ENCODE measurements at regions not wholly inside any gene's neighbourhood (a gene's known extent, or its start where the extent isn't known, plus 50 kb on each side); places are given as distances from the start of the nearest gene placed in this dataset.
A peak's percentile ranks its signal among the peaks of the same experiment; 100 is the strongest.

GRCh38 chr3:22228705-22229104 lies 477.7 kb upstream of the ZNF385D start:
- no peak overlapping the region for H3K27ac ChIP-seq (ENCODE audit: extremely low read length, insufficient read depth, low read length)
- no peak overlapping the region for H2AFZ ChIP-seq (ENCODE audit: low read length)
- WGBS (ENCODE audit: low lambda C conversion rate), result 0% methylated on average over 1 of the region's 1 CpG
- H3K79me2 ChIP-seq (ENCODE audit: insufficient read depth, low read length), result no peaks in the 10 kb centered on the region
- ChIA-PET CTCF (ENCODE audit: low intra/inter-chr PET ratio, low total read pairs) (no interaction called here), POLR2A (no interaction called here)
- H3K4me1 ChIP-seq (ENCODE audit: insufficient read depth, low read length), result no peaks in the 10 kb centered on the region
- DNase-seq (ENCODE audit: low spot score) (no peak), ATAC-seq (no peak), FAIRE-seq (no peak)
- H3K27me3 ChIP-seq (ENCODE audit: control insufficient read depth in 1 of 2, insufficient read depth in 2 of 2, low read length in 2 of 2), result no peaks in the 10 kb centered on the region
- H3K4me2 ChIP-seq (ENCODE audit: low read depth, low read length), result no peak overlapping the region
- no TSS peak for BruUV-seq (replicated peaks)
- in situ Hi-C loops (cut with HindIII; ENCODE audit: extremely low pct_ligation_motif_present, low pct_unique_long_range_greater_than_20kb), result no loop called here
- TF ChIP-seq, protein P1, sequence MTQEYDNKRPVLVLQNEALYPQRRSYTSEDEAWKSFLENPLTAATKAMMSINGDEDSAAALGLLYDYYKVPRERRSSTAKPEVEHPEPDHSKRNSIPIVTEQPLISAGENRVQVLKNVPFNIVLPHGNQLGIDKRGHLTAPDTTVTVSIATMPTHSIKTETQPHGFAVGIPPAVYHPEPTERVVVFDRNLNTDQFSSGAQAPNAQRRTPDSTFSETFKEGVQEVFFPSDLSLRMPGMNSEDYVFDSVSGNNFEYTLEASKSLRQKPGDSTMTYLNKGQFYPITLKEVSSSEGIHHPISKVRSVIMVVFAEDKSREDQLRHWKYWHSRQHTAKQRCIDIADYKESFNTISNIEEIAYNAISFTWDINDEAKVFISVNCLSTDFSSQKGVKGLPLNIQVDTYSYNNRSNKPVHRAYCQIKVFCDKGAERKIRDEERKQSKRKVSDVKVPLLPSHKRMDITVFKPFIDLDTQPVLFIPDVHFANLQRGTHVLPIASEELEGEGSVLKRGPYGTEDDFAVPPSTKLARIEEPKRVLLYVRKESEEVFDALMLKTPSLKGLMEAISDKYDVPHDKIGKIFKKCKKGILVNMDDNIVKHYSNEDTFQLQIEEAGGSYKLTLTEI (CRISPR knock-in tag; conservative IDR thresholded peaks at IDR 0.05), result no peak
- TF ChIP-seq ZNF7 (CRISPR knock-in tag; IDR thresholded peaks at IDR 0.05), result 0 out of 2 replicates have a peak, but pooled peaks have one; percentile 12
- H3K36me3 ChIP-seq (replicated peaks in 1 of 2; ENCODE audit: control insufficient read depth in 1 of 2, insufficient read depth in 2 of 2, low read length in 2 of 2), result no peaks in the 10 kb centered on the region; a peak in 1 of 5 replicates
- no peak overlapping the region for H3K9ac ChIP-seq (ENCODE audit: insufficient read depth, low read depth, low read length)
- intact Hi-C loops (cut with micrococcal nuclease; ENCODE audit: unreplicated experiment), result no loop called here
- H4K20me1 ChIP-seq (ENCODE audit: insufficient read depth, low read length), result no peaks in the 10 kb centered on the region
- H3K9me3 ChIP-seq (ENCODE audit: low read length), result no peaks in the 10 kb centered on the region
- no peak overlapping the region for H3K4me3 ChIP-seq (replicated peaks in 1 of 3; ENCODE audit: insufficient read depth in 1 of 3, low read depth in 2 of 3, low read length in 3 of 3)

DNA sequence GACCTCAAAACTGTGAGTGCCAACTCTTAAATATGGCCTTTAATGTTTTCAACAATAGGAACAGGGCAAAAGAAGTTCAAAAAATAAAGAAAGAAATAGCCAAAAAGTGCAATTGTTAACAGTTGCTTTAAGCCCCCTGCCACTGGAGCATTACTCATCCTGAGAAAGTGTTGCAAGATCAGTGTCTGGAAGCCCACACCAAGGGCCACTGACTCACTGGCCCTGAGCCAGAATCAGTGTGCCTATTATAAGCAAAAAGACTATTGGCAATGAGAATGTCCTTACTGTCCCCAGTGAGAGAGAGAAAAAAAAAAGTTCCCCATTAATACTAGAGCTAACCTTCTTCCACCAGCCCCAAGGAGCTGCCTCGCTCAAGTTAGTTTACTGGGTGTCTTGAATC lies 480.1 kb upstream of the ZNF385D start:
- CTCF ChIA-PET (ENCODE audit: low intra/inter-chr PET ratio, low total read pairs), result no interaction called here
- H3K4me3 ChIP-seq (replicated peaks in 1 of 3; ENCODE audit: insufficient read depth in 1 of 3, low read depth in 2 of 3, low read length in 3 of 3), result no peak overlapping the region
- 0% methylated on average over 1 of the region's 1 CpG for WGBS (ENCODE audit: low lambda C conversion rate)
- FAIRE-seq (no peak), ATAC-seq (no peak), DNase-seq (ENCODE audit: low spot score) (no peak)
- no TSS peak for BruUV-seq (replicated peaks)
- H4K20me1 ChIP-seq (ENCODE audit: insufficient read depth, low read length), result no peaks in the 10 kb centered on the region
- no peak overlapping the region for H3K27ac ChIP-seq (ENCODE audit: extremely low read length, insufficient read depth, low read length)
- no peaks in the 10 kb centered on the region for H3K79me2 ChIP-seq (ENCODE audit: insufficient read depth, low read length)
- intact Hi-C loops (cut with micrococcal nuclease; ENCODE audit: unreplicated experiment), result no loop called here
- H3K36me3 ChIP-seq (replicated peaks in 1 of 2; ENCODE audit: control insufficient read depth in 1 of 2, insufficient read depth in 2 of 2, low read length in 2 of 2), result no peaks in the 10 kb centered on the region
- H3K4me2 ChIP-seq (ENCODE audit: low read depth, low read length), result no peak overlapping the region
- no peak overlapping the region for H3K9ac ChIP-seq (ENCODE audit: insufficient read depth, low read depth, low read length)
- H3K27me3 ChIP-seq (ENCODE audit: control insufficient read depth in 1 of 2, insufficient read depth in 2 of 2, low read length in 2 of 2), result no peaks in the 10 kb centered on the region
- in situ Hi-C loops (cut with HindIII; ENCODE audit: extremely low pct_ligation_motif_present, low pct_unique_long_range_greater_than_20kb), result no loop called here
- POLR2A ChIA-PET, result no interaction called here
- H3K9me3 ChIP-seq (ENCODE audit: low read length), result no peaks in the 10 kb centered on the region
- H3K4me1 ChIP-seq (ENCODE audit: insufficient read depth, low read length), result no peaks in the 10 kb centered on the region
- no peak overlapping the region for H2AFZ ChIP-seq (ENCODE audit: low read length)
- TF ChIP-seq, protein P2, sequence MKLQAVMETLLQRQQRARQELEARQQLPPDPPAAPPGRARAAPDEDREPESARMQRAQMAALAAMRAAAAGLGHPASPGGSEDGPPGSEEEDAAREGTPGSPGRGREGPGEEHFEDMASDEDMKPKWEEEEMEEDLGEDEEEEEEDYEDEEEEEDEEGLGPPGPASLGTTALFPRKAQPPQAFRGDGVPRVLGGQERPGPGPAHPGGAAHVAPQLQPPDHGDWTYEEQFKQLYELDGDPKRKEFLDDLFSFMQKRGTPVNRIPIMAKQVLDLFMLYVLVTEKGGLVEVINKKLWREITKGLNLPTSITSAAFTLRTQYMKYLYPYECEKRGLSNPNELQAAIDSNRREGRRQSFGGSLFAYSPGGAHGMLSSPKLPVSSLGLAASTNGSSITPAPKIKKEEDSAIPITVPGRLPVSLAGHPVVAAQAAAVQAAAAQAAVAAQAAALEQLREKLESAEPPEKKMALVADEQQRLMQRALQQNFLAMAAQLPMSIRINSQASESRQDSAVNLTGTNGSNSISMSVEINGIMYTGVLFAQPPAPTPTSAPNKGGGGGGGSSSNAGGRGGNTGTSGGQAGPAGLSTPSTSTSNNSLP (IDR thresholded peaks at IDR 0.05; ENCODE audit: low read depth, low read length), result no peak
- no peak for TF ChIP-seq MTF2 (CRISPR knock-in tag; IDR thresholded peaks at IDR 0.05; ENCODE audit: borderline replicate concordance)
- TF ChIP-seq GPN1 (CRISPR knock-in tag; IDR thresholded peaks at IDR 0.05; ENCODE audit: borderline replicate concordance), result no peak
- no peak for TF ChIP-seq KDM5A (IDR thresholded peaks at IDR 0.05; ENCODE audit: borderline replicate concordance, low read length)
- no peak for TF ChIP-seq ZNF382 (CRISPR knock-in tag; IDR thresholded peaks at IDR 0.05; ENCODE audit: borderline replicate concordance)
- TF ChIP-seq KLF15 (CRISPR knock-in tag; IDR thresholded peaks at IDR 0.05; ENCODE audit: borderline replicate concordance), result no peak
- TF ChIP-seq ZBTB7B (CRISPR knock-in tag; IDR thresholded peaks at IDR 0.05), result no peak
- no peak for TF ChIP-seq ZNF780A (CRISPR knock-in tag; IDR thresholded peaks at IDR 0.05)
- TF ChIP-seq RELA (CRISPR knock-in tag; IDR thresholded peaks at IDR 0.05), result no peak
- TF ChIP-seq ZNF143 (CRISPR knock-in tag; IDR thresholded peaks at IDR 0.05), result no peak
- TF ChIP-seq ZNF543 (CRISPR knock-in tag; IDR thresholded peaks at IDR 0.05), result no peak
- TF ChIP-seq KMT2B (CRISPR knock-in tag; IDR thresholded peaks at IDR 0.05), result no peak
- TF ChIP-seq TBL1XR1 (IDR thresholded peaks at IDR 0.05; ENCODE audit: borderline replicate concordance, low read length, partially characterized antibody), result no peak
- TF ChIP-seq NCOR1 (IDR thresholded peaks at IDR 0.05; ENCODE audit: borderline replicate concordance, low read length), result no peak
- TF ChIP-seq HOXD1 (CRISPR knock-in tag; IDR thresholded peaks at IDR 0.05), result no peak

All from HepG2 (cell line).